HCT116 (cell line): ENCODE measurements at regions not wholly inside any gene's neighbourhood (a gene's known extent, or its start where the extent isn't known, plus 50 kb on each side); places are given as distances from the start of the nearest gene placed in this dataset.

Experiments used
- ATAC-seq: fragments of 200-7000 bp; cut with Tn5 transposase; 2 replicates; pipeline ENCODE4 v1.9.1; 2020; ENCODE audit warnings: mild to moderate bottlenecking, moderate library complexity
- BruUV-seq: library from RNA; stranded (reverse); fragments of 400-500 nt; replicated peaks from 2 replicates; lab custom pipeline; 2021; lab: Mats Ljungman, UMichigan
- CTCF ChIA-PET: fragments of 300-600 bp; sonication (Branson Sonifier 250); formaldehyde crosslinking; loops from one replicate; lab custom pipeline; 2021; ENCODE audit warnings: antibody characterized with exemption; lab: Charles Lee
- POLR2A ChIA-PET: fragments of 300-600, 350-600 bp; sonication (Branson Sonifier 250); formaldehyde crosslinking; loops from one replicate; lab custom pipeline; 2021; ENCODE audit warnings: antibody characterized with exemption; lab: Charles Lee
- RAD21 ChIA-PET, 2 experiments: fragments of 300-600 bp; sonication (Branson Sonifier 250); formaldehyde crosslinking; loops; one replicate each; lab custom pipeline; 2023; ENCODE audit warnings: low total read pairs in 2 of 2; ENCODE audit not compliant: uncharacterized antibody in 2 of 2, unreplicated experiment in 2 of 2, low non-redundant PET in 1 of 2; lab: Charles Lee
- DNase-seq: peaks from one replicate; pipeline ENCODE4 v3.0.0-alpha.2; 2010; ENCODE audit warnings: low read depth, low spot score
- H2AFZ ChIP-seq: fragments of 200-600 bp; shearing (Covaris generic), sonication (generic); 2 replicates; pipeline ENCODE4 v1.6.1; 2017; ENCODE audit warnings: low read depth, mixed run types, mixed read lengths, antibody characterized with exemption, low read length; ENCODE audit not compliant: poor library complexity, severe bottlenecking
- H3K27ac ChIP-seq: 2 replicates; pipeline ENCODE4 v1.5.1; 2012; ENCODE audit warnings: low read depth, low read length
- H3K27me3 ChIP-seq: fragments of 200-600 bp; sonication (generic); 2 replicates; pipeline ENCODE4 v1.6.1; 2016; ENCODE audit warnings: mixed run types, low read length, mixed read lengths; ENCODE audit not compliant: insufficient read depth
- H3K36me3 ChIP-seq, 2 experiments: fragments of 200-500 bp in 1 of 2; fragments of 200-600 bp in 1 of 2; sonication (Bioruptor generic) in 1 of 2; sonication (generic) in 1 of 2; 2 replicates each; pipeline versions ENCODE4 v1.5.1 to v1.6.1; 2014 to 2016; ENCODE audit warnings: low read length in 2 of 2, inconsistent platforms in 1 of 2, mixed read lengths in 1 of 2, mixed run types in 1 of 2; ENCODE audit not compliant: insufficient read depth in 2 of 2, control insufficient read depth in 1 of 2
- H3K4me1 ChIP-seq, 2 experiments: fragments of 200-600 bp in 1 of 2; sonication (generic) in 1 of 2; 2 replicates each; pipeline versions ENCODE4 v1.5.1 to v1.6.1; 2012 to 2017; ENCODE audit warnings: low read length in 2 of 2, inconsistent platforms in 1 of 2, mild to moderate bottlenecking in 1 of 2, mixed read lengths in 1 of 2, mixed run types in 1 of 2, moderate library complexity in 1 of 2; ENCODE audit not compliant: insufficient read depth in 2 of 2, control insufficient read depth in 1 of 2
- H3K4me2 ChIP-seq: fragments of 200-600 bp; sonication (generic); 2 replicates; pipeline ENCODE4 v1.6.1; 2017; ENCODE audit warnings: mixed run types, low read length, mixed read lengths
- H3K4me3 ChIP-seq, 2 experiments: fragments of 200-600 bp in 1 of 2; sonication (generic) in 1 of 2; replicated peaks in 1 of 2; 2 replicates each; pipeline ENCODE4 v1.5.1; 2011 to 2016; ENCODE audit warnings: low read length in 2 of 2, control low read depth in 1 of 2, low read depth in 1 of 2, mild to moderate bottlenecking in 1 of 2, mixed read lengths in 1 of 2, mixed run types in 1 of 2
- H3K79me2 ChIP-seq: fragments of 200-600 bp; sonication (generic); 2 replicates; pipeline ENCODE4 v1.6.1; 2017; ENCODE audit warnings: mild to moderate bottlenecking, mixed run types, low read length, moderate library complexity, mixed read lengths; ENCODE audit not compliant: insufficient read depth
- H3K9ac ChIP-seq: fragments of 200-600 bp; sonication (generic); 2 replicates; pipeline ENCODE4 v1.6.1; 2016; ENCODE audit warnings: low read length, mixed read lengths
- H3K9me2 ChIP-seq: fragments of 200-600 bp; sonication (generic), shearing (Covaris generic); 2 replicates; pipeline ENCODE4 v1.6.1; 2017; ENCODE audit warnings: mixed run types, mild to moderate bottlenecking, moderate library complexity; ENCODE audit not compliant: insufficient read depth
- H3K9me3 ChIP-seq, 2 experiments: fragments of 200-500 bp in 1 of 2; fragments of 200-600 bp in 1 of 2; sonication (Bioruptor generic) in 1 of 2; sonication (generic) in 1 of 2; 2 replicates each; pipeline ENCODE4 v1.6.1; 2014 to 2017; ENCODE audit warnings: low read length in 2 of 2, mixed read lengths in 2 of 2, inconsistent platforms in 1 of 2, low read depth in 1 of 2, mild to moderate bottlenecking in 1 of 2, mixed run types in 1 of 2, moderate library complexity in 1 of 2; ENCODE audit not compliant: control insufficient read depth in 1 of 2, insufficient read depth in 1 of 2
- H4K20me1 ChIP-seq: fragments of 200-600 bp; sonication (generic), shearing (Covaris generic); 2 replicates; pipeline ENCODE4 v1.6.1; 2017; ENCODE audit warnings: mixed run types, mild to moderate bottlenecking, moderate library complexity; ENCODE audit not compliant: insufficient read depth
- CBX3 ChIP-seq: IDR thresholded peaks from 2 replicates; pipeline ENCODE4 v1.6.1; 2012; ENCODE audit warnings: low read depth
- EGR1 ChIP-seq: IDR thresholded peaks from 2 replicates; pipeline ENCODE4 v1.6.1; 2012; ENCODE audit warnings: low read depth
- EZH2phosphoT487 ChIP-seq: fragments of 200-600 bp; IDR thresholded peaks from 2 replicates; pipeline ENCODE4 v1.6.1; 2018; ENCODE audit warnings: antibody characterized with exemption, borderline replicate concordance
- FOSL1 ChIP-seq: IDR thresholded peaks from 2 replicates; pipeline ENCODE4 v1.6.1; 2012; ENCODE audit warnings: low read depth
- SIN3A ChIP-seq: IDR thresholded peaks from 2 replicates; pipeline ENCODE4 v1.6.1; 2012; ENCODE audit warnings: low read depth
- intact Hi-C: fragments of 100-400 bp; cut with micrococcal nuclease; formaldehyde crosslinking; loops from 2 replicates; pipeline ENCODE4 v1.10.0; 2022
- TF ChIP-seq, protein P1 (sequence below), 3 experiments: fragments of 200-600 bp in 1 of 3; sonication (generic) in 1 of 3; IDR thresholded peaks in 2 of 3; conservative IDR thresholded peaks in 1 of 3; 2 replicates each; pipeline ENCODE4 v1.5.1; 2012 to 2017; ENCODE audit warnings: low read depth in 2 of 3, low read length in 2 of 3, antibody characterized with exemption in 1 of 3, borderline replicate concordance in 1 of 3, control low read depth in 1 of 3, mild to moderate bottlenecking in 1 of 3, mixed read lengths in 1 of 3, mixed run types in 1 of 3, moderate library complexity in 1 of 3; ENCODE audit not compliant: insufficient read depth in 1 of 3
- TF ChIP-seq, protein P2 (sequence below): IDR thresholded peaks from 2 replicates; pipeline ENCODE4 v1.6.1; 2012
- TF ChIP-seq, protein P3 (sequence below): IDR thresholded peaks from 2 replicates; pipeline ENCODE4 v1.6.1; 2012; ENCODE audit warnings: low read depth

DNA sequence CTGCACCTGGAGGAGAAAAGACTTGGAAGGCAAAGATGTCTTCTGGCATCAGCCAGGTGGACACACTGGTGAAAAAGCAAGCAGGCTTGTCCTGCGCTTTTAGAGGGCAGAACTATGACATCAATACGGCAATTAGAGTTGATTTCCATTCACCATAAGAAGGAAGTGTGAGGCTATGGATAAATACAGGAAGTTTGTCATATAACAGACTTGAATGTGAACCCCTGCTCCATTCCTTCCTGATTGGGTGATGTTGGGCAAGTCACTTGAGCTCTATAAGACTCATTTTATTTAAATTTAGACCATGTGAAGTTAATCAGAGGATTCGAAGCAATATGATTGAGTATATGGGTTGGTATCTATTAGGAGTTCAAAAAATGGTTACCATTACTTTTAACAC, 137.8 kb downstream of the PLPP3 start:
- Histone ChIP-seq H3K79me2 (no peaks in the 10 kb centered on the region), H3K9ac (no peak overlapping the region), H3K9me3 (no peaks in the 10 kb centered on the region), H3K4me2 (no peak overlapping the region), H3K9me2 (no peaks in the 10 kb centered on the region), H3K4me3 (no peak overlapping the region), H3K27ac (no peak overlapping the region), H2AFZ (no peak overlapping the region), H3K4me1 (peaks cover 0 to 8% of the 10 kb centered on the region in 2 experiments; a peak in 1 of 4 replicates), H4K20me1 (no peaks in the 10 kb centered on the region), H3K27me3 (0 out of 2 replicates have a peak, but pooled peaks cover under 1% of the 10 kb centered on the region), H3K36me3 (no peaks in the 10 kb centered on the region)
- ChIA-PET RAD21 (no interaction called here), POLR2A (no interaction called here), CTCF (no interaction called here)
- no peak for ATAC-seq
- no TSS peak for BruUV-seq
- TF ChIP-seq FOSL1 (no peak), SIN3A (no peak)
- TF ChIP-seq, protein P1, sequence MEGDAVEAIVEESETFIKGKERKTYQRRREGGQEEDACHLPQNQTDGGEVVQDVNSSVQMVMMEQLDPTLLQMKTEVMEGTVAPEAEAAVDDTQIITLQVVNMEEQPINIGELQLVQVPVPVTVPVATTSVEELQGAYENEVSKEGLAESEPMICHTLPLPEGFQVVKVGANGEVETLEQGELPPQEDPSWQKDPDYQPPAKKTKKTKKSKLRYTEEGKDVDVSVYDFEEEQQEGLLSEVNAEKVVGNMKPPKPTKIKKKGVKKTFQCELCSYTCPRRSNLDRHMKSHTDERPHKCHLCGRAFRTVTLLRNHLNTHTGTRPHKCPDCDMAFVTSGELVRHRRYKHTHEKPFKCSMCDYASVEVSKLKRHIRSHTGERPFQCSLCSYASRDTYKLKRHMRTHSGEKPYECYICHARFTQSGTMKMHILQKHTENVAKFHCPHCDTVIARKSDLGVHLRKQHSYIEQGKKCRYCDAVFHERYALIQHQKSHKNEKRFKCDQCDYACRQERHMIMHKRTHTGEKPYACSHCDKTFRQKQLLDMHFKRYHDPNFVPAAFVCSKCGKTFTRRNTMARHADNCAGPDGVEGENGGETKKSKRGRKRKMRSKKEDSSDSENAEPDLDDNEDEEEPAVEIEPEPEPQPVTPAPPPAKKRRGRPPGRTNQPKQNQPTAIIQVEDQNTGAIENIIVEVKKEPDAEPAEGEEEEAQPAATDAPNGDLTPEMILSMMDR (IDR thresholded peaks at IDR 0.05 in 2 of 3, conservative IDR thresholded peaks at IDR 0.05 in 1 of 3; ENCODE audit: borderline replicate concordance in 1 of 3, insufficient read depth in 1 of 3, low read depth in 2 of 3, low read length in 2 of 3) = no peak
- TF ChIP-seq, protein P2, sequence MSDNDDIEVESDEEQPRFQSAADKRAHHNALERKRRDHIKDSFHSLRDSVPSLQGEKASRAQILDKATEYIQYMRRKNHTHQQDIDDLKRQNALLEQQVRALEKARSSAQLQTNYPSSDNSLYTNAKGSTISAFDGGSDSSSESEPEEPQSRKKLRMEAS = no peak
- intact Hi-C loops = no loop called here
- no peak for DNase-seq

DNA sequence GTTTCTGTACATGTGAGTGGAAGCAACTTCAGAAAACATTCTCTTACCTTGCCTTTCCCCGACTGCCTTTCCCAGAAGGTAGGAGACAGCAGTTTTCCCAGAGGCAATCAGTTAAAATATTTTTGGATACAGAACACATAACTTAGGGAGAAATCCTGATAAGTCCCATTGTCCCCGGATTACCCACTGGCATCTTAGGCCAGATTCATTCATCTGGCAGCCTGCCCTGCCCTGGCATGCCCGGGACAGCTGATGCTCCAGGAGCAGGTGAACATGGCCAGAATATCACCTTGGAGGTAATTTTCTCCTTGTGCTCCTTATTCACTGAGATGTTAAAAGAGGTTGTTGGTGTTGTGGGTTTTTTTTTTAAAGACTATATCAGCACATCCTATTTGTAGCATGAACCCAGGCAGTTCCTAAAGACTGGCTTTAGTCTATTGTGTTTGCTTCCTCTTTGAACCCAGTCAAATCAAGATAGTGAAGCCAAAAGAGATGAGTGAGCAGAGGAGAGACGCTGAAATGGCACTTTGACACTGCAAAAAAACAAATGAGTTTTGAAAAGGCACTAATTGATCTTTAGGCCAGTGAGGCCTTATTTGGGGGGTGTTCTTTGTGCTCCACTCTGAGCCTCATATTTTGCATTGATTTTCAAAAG, 139.6 kb downstream of the PLPP3 start:
- Histone ChIP-seq H2AFZ (no peak overlapping the region), H3K9me3 (no peaks in the 10 kb centered on the region), H3K36me3 (no peaks in the 10 kb centered on the region), H3K4me2 (no peak overlapping the region), H3K4me1 (peaks cover 0 to 8% of the 10 kb centered on the region in 2 experiments; a peak in 1 of 4 replicates), H3K27me3 (no peaks in the 10 kb centered on the region), H3K27ac (no peak overlapping the region), H3K9me2 (no peaks in the 10 kb centered on the region), H3K79me2 (no peaks in the 10 kb centered on the region), H4K20me1 (no peaks in the 10 kb centered on the region), H3K4me3 (no peak overlapping the region), H3K9ac (no peak overlapping the region)
- DNase-seq (no peak), ATAC-seq (no peak)
- CTCF ChIA-PET = no interaction called here
- intact Hi-C loops = no loop called here
- BruUV-seq = no TSS peak
- RAD21 ChIA-PET = no interaction called here
- POLR2A ChIA-PET = no interaction called here
- TF ChIP-seq, protein P3, sequence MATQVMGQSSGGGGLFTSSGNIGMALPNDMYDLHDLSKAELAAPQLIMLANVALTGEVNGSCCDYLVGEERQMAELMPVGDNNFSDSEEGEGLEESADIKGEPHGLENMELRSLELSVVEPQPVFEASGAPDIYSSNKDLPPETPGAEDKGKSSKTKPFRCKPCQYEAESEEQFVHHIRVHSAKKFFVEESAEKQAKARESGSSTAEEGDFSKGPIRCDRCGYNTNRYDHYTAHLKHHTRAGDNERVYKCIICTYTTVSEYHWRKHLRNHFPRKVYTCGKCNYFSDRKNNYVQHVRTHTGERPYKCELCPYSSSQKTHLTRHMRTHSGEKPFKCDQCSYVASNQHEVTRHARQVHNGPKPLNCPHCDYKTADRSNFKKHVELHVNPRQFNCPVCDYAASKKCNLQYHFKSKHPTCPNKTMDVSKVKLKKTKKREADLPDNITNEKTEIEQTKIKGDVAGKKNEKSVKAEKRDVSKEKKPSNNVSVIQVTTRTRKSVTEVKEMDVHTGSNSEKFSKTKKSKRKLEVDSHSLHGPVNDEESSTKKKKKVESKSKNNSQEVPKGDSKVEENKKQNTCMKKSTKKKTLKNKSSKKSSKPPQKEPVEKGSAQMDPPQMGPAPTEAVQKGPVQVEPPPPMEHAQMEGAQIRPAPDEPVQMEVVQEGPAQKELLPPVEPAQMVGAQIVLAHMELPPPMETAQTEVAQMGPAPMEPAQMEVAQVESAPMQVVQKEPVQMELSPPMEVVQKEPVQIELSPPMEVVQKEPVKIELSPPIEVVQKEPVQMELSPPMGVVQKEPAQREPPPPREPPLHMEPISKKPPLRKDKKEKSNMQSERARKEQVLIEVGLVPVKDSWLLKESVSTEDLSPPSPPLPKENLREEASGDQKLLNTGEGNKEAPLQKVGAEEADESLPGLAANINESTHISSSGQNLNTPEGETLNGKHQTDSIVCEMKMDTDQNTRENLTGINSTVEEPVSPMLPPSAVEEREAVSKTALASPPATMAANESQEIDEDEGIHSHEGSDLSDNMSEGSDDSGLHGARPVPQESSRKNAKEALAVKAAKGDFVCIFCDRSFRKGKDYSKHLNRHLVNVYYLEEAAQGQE = no peak
- TF ChIP-seq, protein P1 (IDR thresholded peaks at IDR 0.05 in 2 of 3, conservative IDR thresholded peaks at IDR 0.05 in 1 of 3; ENCODE audit: borderline replicate concordance in 1 of 3, insufficient read depth in 1 of 3, low read depth in 2 of 3, low read length in 2 of 3) = no peak
- TF ChIP-seq CBX3 (no peak), EGR1 (no peak), EZH2phosphoT487 (no peak)
